Activated CD8-positive, alpha-beta memory T cell treated with anti-CD3 and anti-CD28 coated beads for 1 hour (primary cell): ENCODE measurements at regions not wholly inside any gene's neighbourhood (a gene's known extent, or its start where the extent isn't known, plus 50 kb on each side); places are given as distances from the start of the nearest gene placed in this dataset.
"Not testable (repeated sequence)": the region's sequence is repeated elsewhere in the genome, so short reads cannot be mapped to it uniquely, and the experiment has no call there.

Experiments used
- DNase-seq, 2 donors: peaks; one replicate each; pipeline ENCODE4 v3.0.0-alpha.2; 2020; ENCODE audit warnings: low read depth in 1 of 2; ENCODE audit errors: extremely low read depth in 1 of 2

DNA sequence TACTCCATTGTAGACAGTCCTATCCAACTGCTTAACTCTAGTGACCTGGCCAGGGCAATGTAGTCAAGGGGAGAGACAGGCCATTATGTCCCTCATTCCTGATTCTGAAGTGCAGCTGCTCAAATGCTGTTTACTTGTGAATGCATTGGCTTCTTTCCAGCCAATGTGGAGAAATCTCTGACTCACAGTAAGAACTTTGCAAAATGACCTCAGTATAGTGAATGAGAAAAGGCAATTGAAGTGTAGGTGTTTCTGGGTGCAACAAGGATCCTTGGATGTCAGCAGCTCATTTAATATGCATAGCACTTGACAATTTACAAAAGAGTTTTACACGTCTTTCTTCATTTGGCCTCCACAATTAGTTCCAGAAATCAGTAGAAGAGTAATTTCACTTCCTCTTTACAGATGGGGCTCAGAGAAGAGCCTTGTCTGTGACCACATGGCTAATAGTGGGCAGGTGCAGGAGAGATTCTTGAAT is 367.2 kb downstream of the OSTF1 start:
- no peak for DNase-seq

DNA sequence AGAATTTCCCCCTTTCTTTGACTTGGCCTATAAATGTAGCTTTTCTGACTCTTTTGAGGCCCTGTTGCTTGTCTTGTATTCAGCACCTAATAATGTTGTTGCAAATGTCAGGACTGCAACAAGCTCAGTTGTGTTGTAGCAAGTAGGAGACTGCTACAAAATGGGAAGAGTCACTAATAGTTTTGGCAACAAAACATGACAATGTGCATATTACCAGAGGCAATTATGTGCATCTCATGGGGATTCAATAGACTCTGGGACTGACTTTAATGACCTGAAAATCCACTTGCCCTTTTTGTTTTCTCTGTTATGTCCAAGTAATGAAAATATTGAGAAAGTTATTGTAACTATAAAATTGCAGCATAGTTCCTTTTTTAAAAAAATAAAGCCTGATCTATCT is 368.4 kb downstream of the OSTF1 start:
- DNase-seq, result no peak

DNA sequence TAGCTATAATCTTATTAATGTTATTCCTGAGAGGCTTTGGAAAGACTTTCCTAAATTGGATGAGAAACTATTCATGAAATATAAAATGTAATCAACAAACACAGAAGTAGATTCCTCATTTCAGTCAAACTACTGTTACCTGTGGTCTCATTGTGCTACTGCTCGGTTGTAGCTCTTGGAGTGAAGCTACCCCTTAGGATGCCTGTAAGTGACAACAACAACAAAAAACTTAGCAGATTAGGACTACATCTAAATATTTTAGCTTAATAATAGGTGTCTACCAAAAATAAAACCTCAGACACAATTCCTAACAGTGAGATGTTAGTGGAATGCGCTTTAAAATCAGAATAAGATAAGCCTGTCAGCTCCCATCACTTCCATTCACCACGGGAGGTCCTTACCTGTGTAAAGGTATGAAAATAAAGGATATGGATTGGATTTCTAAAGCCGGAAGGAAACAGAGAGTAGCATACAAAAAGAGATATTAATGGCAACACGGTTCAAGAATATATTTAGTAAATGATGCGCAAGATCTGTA is 369.2 kb downstream of the OSTF1 start:
- no peak for DNase-seq

DNA sequence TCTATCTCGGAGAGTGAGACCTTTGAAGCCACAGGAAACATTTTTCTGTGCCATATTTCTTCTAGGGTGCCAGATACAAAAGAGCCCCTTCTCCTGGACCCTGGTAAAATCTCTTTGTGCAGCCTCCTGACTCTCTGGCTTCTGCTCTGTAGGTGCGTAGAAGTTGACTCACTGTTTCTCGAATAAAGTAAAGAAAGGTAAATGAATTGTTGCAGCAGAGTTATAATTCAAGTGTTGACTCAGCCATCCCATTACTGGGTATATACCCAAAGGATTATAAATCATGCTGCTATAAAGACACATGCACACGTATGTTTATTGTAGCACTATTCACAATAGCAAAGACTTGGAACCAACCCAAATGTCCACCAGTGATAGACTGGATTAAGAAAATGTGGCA is 371.0 kb downstream of the OSTF1 start:
- not testable (repeated sequence) for DNase-seq

DNA sequence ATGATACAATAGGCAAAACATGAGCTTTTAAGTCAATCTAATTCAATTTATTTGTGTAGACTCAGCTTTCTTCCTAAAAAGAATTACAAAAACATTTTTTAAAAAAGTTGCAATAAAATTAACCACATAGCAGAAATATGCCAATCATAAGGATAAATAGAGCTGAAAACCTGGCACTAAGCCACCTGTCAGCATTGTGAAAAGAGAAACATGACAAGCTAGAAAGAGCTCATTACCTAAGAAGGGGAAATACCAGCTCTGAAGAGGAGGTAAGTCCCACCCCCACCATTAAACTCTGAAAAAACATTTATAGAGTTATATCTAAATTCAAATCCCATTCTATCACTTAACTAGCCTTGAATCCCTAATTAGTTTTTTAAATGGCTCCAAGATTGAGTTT is 372.9 kb downstream of the OSTF1 start:
- DNase-seq, result no peak

DNA sequence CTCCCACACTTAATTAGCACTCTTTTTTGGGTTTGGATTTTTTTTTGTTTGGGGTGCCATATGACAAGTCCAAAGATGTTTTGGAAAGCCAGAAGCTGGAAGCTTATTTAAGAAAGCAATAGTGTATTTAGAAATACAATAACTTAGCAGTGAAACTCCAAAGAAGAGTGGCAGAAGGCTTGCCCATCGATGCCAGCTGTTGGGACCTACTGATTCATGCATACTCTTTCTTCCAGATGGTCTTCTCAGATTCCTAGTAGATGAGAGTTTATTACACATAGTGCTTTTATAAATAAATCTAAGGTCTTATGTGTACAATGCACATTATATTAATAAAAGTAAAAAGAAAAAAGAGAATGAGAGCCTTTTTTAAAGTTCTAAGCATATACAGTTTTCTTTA is 374.6 kb downstream of the OSTF1 start:
- no peak for DNase-seq

DNA sequence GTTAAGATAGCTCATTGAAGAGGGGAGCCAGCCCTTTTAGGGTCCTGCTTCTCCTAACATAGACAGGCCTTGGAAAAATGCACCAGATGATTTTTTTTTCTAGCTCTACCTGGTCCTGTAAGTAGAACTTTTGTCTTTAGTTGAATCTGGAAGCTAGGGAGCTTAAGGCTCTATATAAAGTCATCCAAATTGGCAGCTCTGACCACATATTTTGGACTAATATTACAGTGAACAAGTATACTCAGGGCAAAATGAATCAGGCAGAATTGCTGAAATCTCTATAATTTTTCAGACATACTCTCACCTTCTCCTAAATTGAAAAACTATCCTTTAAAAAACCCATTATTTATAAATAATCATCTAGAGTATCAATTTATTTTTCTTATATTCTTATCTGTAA is 375.6 kb downstream of the OSTF1 start:
- DNase-seq, result no peak

DNA sequence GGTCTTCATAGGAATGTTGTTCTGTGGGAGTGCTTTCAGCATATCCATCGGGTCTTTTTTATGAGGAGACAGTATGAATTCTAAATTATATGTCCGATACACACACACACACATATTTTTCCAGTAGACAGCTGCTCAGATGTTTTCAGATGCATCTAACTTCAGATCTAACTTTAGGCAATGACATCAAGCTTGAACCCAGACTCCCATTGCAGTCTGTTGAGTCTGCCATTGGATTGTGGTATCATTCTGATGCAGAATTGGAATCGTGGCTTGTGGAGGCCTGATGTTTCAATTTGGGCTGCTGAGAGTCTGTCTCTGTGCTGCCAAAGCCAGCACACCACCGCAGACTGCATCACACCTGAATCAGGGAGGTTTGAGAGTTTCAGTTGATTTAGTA is 376.4 kb downstream of the OSTF1 start:
- DNase-seq, result no peak

DNA sequence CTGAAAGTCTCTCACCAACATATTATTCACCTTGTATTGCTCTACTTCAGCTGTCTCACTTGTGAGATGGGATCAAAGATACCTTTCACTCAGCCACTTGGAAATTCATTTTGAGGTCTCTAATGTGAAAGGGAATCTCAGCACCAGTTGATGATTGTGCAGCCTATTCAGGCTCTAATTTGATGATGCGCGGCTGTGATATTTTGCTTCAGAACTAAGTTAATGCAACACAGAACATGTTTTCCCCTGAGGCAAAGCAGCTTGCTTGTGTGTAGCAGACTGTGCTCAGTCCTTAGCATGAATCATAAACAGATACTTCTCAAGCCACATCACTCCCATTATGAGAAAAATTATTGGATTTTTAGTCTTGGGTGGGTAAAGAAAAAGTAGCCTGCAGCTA is 378.8 kb downstream of the OSTF1 start:
- no peak for DNase-seq

DNA sequence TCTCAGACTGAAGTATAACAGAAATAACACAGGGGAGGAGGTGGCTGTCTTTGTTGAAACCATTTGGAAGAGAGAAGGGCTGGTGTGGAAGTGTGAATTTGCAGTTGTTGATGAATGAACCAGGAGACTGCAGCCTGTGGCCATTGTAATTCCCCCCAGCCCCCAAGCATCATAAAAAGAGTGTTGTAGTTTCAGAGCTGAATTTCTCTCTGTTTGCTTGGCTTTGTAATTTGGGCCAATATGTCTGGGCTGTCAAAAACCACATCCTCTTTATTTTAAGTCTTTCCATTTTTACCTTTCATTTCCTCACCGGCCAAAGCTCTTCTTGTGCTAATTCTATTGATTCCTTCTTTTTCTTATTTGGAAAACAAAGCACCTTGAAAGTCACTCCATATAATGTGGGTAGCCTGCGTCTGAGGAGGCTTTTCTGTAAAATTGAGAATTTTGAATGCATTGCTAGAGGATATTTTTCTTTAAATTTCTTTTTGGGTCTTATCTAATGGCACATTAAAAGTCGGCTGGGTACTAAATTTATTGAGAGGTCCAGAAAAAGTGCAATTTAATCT is 383.3 kb downstream of the OSTF1 start:
- no peak for DNase-seq

DNA sequence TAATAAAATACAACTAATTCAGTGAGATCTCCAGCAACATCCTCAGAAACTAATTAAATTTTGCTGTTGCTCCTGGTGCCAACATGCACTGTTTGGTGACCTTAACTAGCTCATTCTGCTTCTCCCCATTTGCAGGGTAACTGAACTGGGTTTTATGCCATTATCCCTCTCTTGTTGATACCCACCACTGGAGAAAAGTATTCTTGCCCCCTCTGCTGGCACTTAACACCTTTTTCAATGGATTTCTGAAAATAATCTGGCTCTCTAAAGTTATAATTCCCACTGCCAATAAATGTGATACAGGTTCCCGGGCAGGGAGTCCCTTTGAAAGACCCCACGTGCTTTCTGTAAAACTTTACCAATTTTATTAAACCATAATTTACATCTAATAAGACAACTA is 394.3 kb downstream of the OSTF1 start:
- no peak for DNase-seq

DNA sequence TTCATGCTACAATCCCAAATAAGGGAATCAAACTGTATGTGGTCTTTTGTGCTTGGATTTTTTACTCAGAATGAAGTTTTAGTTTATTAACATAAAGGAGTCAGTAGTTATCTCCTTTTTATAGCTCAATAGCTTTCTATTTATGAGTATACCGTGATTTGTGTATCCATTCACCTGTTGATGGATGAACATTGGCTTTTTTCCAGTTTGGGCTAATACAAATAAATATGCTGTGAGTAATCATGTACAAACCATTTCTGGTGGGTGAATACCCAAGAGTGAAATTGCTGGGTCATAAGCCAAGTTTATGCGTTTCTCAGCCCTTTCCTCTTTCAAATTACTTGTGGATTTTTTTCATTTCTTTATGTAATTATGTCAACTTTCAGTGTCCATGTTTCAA is 395.3 kb downstream of the OSTF1 start:
- no peak for DNase-seq

DNA sequence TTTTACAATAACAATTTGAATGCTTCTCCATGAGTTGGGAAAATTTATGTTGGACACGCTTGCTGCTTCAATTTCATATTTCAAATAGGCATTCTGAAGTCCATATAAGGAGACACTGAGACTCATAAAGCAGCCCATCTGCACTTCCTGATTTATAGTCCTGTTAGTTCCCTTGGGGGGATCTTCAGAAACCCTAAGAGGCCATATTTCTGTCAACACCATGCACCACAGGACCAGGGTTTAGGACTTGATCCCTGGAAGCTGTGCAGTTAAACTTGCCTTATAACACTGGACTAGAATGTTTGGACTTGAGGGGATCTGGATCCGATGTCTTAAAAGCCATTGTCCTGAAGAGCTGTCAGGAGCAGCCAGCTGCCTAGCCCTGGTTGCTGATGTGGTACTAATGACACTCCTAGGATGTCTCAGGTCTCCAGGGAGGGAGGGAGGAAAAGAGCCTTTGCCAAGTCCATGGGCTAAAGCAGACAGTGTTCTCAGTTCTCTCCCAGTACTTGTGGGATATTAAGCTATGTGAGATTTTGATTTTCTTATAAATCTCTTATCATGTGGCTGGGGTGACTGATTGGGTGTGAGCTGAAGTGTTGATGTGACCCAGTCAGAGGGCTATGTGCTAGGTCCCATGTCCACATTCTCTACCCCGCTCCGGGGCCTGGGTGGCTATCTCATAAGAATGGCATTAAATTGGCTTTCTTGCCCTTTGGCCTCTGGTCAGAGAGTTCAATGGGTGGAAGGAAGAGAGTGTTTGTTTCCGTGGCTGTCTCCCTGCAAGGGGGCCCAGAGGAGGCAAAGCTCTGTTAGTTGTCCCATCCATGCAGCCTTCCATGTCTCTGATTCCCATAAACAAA is 399.8 kb downstream of the OSTF1 start:
- no peak for DNase-seq

DNA sequence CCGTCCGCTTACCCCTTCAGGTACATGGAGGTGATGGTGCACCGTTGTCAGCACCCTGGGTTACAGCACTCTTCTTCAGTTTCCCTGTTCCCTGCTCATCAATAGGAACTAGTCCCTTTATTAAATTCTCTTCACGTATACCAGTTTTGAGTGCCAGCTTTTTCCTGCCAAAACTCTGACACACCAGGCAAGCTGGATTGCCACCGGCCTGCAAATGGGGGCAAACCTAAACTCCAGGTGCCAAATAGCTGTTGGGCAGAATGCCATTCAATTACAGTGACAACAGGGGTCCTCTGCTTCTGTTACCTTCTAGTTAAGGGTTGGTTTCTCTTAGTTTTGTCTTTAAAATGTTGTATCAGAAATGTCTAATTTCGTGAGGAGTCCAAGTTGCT is 400.4 kb downstream of the OSTF1 start:
- no peak for DNase-seq

DNA sequence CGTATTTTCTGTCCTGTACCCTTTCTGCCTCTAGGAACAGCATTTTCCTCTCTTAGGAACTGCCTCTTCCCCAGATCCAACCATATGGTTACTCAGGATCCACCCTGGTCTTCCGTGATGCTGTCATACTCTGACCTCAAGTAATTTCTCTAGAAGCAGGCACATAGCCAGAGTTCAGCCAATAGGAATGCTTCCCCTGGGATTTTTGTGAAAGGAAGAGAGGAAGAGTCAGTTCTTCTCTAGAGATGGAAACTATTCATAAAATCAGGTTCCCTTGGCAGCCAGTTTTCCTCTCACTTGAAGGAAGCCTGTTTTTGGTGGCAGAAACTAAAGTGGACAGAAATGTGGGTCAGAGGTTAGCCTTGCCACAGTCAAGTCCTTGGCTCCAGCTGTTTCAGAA is 400.1 kb upstream of the PCSK5 start:
- no peak for DNase-seq

DNA sequence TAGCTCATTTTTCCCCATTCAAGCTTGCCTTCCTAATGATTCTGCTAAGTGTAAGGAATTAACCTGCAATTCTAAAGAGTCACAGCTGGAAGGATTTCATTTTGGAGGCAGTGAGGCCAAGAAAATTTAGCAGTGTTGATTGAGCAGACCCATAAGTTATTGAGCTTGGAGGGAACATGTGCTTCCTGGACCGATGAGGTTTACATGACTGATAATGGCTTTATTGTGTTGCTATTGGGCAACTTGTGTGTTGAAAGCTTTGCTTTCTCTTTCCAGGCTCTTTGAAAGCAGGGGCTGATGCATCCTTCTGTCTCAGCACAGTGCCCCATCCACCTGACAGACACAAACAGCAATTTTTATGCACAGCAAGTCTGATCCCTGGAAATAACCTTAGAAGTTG is 398.9 kb upstream of the PCSK5 start:
- DNase-seq, result no peak

DNA sequence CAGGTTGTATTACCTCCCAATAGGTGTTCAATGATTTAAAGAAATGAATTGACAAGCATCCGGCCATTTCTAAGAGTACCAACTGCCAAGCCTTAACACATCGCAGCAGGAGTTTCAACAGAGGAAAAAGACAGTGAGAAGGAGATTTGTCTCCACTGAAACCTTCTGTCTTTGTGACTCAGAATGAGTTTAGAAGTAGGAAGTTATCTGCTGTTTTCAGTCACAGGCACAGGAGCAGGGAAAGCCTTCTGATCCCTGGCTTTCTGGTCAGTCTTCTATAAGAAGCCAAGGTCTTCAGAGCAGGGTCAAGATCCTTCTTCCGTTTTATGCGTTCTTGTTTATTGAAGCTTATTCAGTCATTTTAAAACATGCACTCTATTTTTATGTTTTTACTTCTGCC is 390.7 kb upstream of the PCSK5 start:
- DNase-seq, result no peak

DNA sequence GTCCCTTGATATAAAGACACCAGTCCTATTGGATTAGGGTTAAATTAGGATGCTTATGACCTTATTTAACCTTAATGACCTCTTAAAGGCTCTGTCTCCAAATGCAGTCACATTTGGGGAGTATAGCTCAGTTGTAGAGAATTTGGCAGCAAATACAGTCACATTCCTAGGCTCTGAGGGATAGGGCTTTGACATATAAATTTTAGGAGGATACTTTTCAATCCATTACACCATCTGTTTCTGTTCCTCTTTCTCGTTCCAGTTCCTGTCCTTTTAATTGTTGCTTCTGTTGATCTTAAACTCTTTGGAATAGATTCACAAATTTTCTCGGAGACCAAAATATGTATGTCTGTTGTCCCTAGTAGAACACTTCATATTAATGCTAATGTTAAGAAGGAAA is 390.0 kb upstream of the PCSK5 start:
- DNase-seq, result no peak

DNA sequence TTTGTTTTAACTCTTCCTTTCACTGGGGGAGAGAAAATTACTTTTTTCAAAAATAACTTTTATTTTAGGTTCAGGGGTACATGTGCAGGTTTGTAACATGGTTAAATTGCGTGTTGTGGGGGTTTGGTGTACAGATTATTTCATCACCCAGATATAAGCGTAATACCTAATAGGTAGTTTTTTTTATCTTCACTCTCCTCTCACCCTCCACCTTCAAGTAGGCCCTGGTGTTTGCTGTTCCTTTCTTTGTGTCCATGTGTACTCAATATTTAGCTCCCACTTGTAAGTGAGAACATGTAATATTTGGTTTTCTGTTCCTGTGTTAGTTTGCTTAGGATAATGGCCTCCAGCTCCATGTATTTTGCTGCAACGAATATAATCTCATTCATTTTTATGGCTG is 389.5 kb upstream of the PCSK5 start:
- DNase-seq, result not testable (repeated sequence)

DNA sequence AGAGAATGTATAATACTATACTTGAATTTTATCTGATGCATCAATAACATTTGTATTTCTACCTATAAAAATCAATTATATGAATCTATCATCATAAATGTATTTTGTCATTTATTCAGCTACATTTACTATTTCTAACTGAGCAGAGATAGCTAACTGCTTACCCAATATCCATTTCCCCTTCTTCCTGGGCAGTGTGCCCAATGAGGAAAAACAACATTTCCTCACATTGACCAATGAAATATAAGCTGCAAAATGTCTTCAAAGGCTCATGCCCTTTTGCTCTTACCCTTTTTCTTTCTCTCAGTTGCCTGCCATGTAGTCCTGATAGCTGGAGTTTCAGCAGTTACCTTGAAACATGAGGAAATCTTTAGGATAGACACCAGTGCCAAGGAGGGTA is 385.8 kb upstream of the PCSK5 start:
- DNase-seq, result no peak

DNA sequence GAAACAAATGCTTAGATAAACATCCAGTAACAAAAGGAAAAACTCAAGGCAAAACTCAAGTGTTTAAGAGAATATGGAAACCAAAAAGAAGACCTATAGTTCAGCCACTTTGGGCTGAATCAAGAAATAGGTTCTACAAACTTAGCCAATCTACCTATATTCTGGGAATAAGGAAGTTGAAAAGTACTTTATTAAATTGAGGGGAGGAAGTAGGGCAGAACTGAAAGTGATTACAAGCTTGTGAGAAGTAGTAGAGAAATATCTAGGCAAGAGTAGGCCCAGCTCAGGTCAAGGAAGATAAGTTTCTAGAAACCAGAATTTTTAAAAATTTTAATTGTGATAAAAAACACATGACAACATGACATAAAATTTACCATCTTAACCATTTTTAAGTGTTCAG is 384.8 kb upstream of the PCSK5 start:
- DNase-seq, result no peak

DNA sequence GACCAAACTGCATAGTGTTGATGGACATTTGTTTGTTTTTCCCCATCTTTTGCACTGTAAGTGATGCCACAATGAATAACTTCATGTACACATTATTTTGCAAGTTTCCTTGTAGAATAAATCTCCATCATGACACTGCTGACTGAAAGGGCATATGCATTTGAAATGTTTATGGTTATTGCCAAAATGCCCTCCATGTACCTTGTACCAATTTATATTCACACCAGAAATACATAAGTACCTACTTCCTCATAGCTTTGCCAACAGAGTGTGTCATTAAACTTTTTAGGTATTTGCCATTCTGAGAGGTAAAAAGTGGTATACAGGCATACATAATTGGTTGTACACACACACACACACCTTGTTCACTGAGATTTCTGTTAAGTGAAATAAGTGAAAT is 361.0 kb upstream of the PCSK5 start:
- no peak for DNase-seq
